ENCODE measurements at regions not wholly inside any gene's neighbourhood (a gene's known extent, or its start where the extent isn't known, plus 50 kb on each side); places are given as distances from the start of the nearest gene placed in this dataset.

DNA sequence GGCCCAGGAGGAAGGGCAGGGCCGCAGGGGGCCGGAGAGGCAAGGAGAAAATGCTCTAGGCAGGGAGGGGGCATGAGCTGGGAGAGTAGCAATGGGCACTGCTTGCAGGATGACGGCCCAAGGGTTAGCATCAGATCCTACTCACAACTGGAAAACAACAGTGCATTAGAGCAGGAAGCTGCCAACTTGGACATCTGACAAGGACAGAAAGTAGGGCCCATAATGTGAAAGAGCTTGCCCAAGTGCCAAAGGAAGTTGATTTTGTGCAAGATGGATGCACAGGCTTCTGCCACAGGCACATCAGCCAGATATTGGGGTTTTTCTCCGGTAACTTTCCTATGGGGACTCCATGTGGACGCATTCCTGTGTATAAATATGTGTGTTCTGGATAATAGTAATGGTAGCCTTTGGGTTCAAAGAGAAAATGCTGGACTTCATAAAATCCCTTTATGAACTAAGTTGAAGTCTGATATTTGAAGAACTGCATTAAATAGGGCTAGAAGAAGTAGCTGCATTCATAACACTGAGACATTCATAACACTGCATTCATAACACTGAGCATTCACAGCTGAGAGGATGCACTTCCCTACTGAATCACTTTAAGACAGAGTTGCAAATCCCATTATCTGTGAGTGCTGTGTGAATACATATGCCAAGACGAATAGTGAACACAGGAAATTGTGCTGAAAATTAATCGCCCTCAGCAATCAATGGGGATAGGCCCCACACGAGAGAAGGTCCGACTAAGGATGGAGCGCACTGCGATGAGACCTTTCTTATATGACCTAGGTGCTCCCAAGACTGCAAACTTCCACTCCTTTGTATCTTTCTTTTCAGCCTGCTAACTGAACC is 235.6 kb upstream of the PRDM1 start:
- WGBS (ENCODE audit: low lambda C conversion rate), result 76% methylated on average over 11 of the region's 11 CpGs
- Histone ChIP-seq H3K9me2 (no peaks in the 10 kb centered on the region), H4K20me1 (ENCODE audit: insufficient read depth) (no peaks in the 10 kb centered on the region), H3K9ac (no peak overlapping the region), H2AFZ (ENCODE audit: low read depth) (peak overlapping the region; percentile 81), H3K27me3 (ENCODE audit: insufficient read depth) (no peaks in the 10 kb centered on the region), H3K4me1 (ENCODE audit: control insufficient read depth in 1 of 2, insufficient read depth in 2 of 2, low read depth in 1 of 2, low read length in 1 of 2) (peaks cover 2 to 15% of the 10 kb centered on the region in 2 experiments; a peak in 2 of 4 replicates), H3K4me2 (0 out of 2 replicates have a peak overlapping the region, but pooled peaks have one; percentile 37), H3F3A (replicated peaks; ENCODE audit: insufficient read depth) (no peaks in the 10 kb centered on the region), H3K4me3 (ENCODE audit: low read depth in 2 of 2, low read length in 1 of 2) (no peak overlapping the region), H3K27ac (ENCODE audit: low read depth in 2 of 2, low read length in 1 of 2) (peak overlapping the region; percentile 21 to 34; a peak in 3 of 4 replicates), H3K9me3 (no peaks in the 10 kb centered on the region), H3K79me2 (ENCODE audit: insufficient read depth) (no peaks in the 10 kb centered on the region), H3K36me3 (replicated peaks in 1 of 2; ENCODE audit: control insufficient read depth in 1 of 2, insufficient read depth in 2 of 2, low read length in 1 of 2) (no peaks in the 10 kb centered on the region)
- TF ChIP-seq RCOR1 (IDR thresholded peaks at IDR 0.05; ENCODE audit: low read length), result no peak
- TF ChIP-seq RFX5 (IDR thresholded peaks at IDR 0.05; ENCODE audit: low read length), result no peak
- no peak for TF ChIP-seq EZH2phosphoT487 (IDR thresholded peaks at IDR 0.05; ENCODE audit: borderline replicate concordance, low read depth)
- TF ChIP-seq GATA2 (CRISPR knock-in tag; IDR thresholded peaks at IDR 0.05), result no peak
- TF ChIP-seq PBX3 (IDR thresholded peaks at IDR 0.05), result no peak
- no peak for TF ChIP-seq MEF2A (IDR thresholded peaks at IDR 0.05; ENCODE audit: borderline replicate concordance, low read depth)
- no peak for TF ChIP-seq RAD21 (IDR thresholded peaks at IDR 0.05; ENCODE audit: low read length)
- TF ChIP-seq FOXM1 (IDR thresholded peaks at IDR 0.05; ENCODE audit: low read depth), result no peak
- CTCF ChIA-PET, result interaction anchor here (1.1 kb wide), 1 partner anchor 33 kb away, joined by 3 read pairs; no protein-coding TSS in a partner anchor
- no peak for DNase-seq
- POLR2A ChIA-PET, result no interaction called here

- WGBS (ENCODE audit: low lambda C conversion rate), result 50% methylated on average over 6 of the region's 6 CpGs
- POLR2A ChIA-PET, result no interaction called here
Observed at GRCh38 chr6:105849746-105850145, 236.4 kb upstream of the PRDM1 start.

GRCh38 chr6:105847433-105847832 is 238.7 kb upstream of the PRDM1 start:
- POLR2A ChIA-PET, result no interaction called here
- CTCF ChIA-PET, result no interaction called here
- no peak for DNase-seq

More at GRCh38 chr6:105849746-105850145, 236.4 kb upstream of the PRDM1 start:
- Histone ChIP-seq H2AFZ (ENCODE audit: low read depth) (peak overlapping the region; percentile 81), H3F3A (replicated peaks; ENCODE audit: insufficient read depth) (no peaks in the 10 kb centered on the region), H3K4me3 (ENCODE audit: low read depth in 2 of 2, low read length in 1 of 2) (no peak overlapping the region), H4K20me1 (ENCODE audit: insufficient read depth) (no peaks in the 10 kb centered on the region), H3K36me3 (replicated peaks in 1 of 2; ENCODE audit: control insufficient read depth in 1 of 2, insufficient read depth in 2 of 2, low read length in 1 of 2) (no peaks in the 10 kb centered on the region), H3K9ac (no peak overlapping the region), H3K9me2 (no peaks in the 10 kb centered on the region), H3K9me3 (no peaks in the 10 kb centered on the region), H3K27me3 (ENCODE audit: insufficient read depth) (no peaks in the 10 kb centered on the region), H3K79me2 (ENCODE audit: insufficient read depth) (no peaks in the 10 kb centered on the region), H3K4me2 (0 out of 2 replicates have a peak overlapping the region, but pooled peaks have one; percentile 37), H3K27ac (ENCODE audit: low read depth in 2 of 2, low read length in 1 of 2) (no peak overlapping the region; a peak in 1 of 4 replicates), H3K4me1 (ENCODE audit: control insufficient read depth in 1 of 2, insufficient read depth in 2 of 2, low read depth in 1 of 2, low read length in 1 of 2) (peaks cover 2 to 15% of the 10 kb centered on the region in 2 experiments; a peak in 2 of 4 replicates)
- TF ChIP-seq JUND (IDR thresholded peaks at IDR 0.05), result peak; percentile 54; the same call in 1 of the 2 replicates
- no peak for TF ChIP-seq RFX5 (IDR thresholded peaks at IDR 0.05; ENCODE audit: low read length)
- peak; percentile 51; the same call in 1 of the 2 replicates for TF ChIP-seq FOSL2 (IDR thresholded peaks at IDR 0.05; ENCODE audit: borderline replicate concordance, low read depth)
- CTCF ChIA-PET, result interaction anchor here (0.9 to 1.1 kb wide), 2 partner anchors 9 to 34 kb away, joined by 3 read pairs; no protein-coding TSS in a partner anchor
- DNase-seq, result no peak

More at GRCh38 chr6:105847433-105847832, 238.7 kb upstream of the PRDM1 start:
- H3K9ac ChIP-seq, result no peak overlapping the region
- H3K4me3 ChIP-seq (ENCODE audit: low read depth in 2 of 2, low read length in 1 of 2), result no peak overlapping the region
- no peaks in the 10 kb centered on the region for H3K36me3 ChIP-seq (replicated peaks in 1 of 2; ENCODE audit: control insufficient read depth in 1 of 2, insufficient read depth in 2 of 2, low read length in 1 of 2)
- H3K9me2 ChIP-seq, result no peaks in the 10 kb centered on the region
- no peak overlapping the region for H3K4me2 ChIP-seq
- H3F3A ChIP-seq (replicated peaks; ENCODE audit: insufficient read depth), result no peaks in the 10 kb centered on the region
- TF ChIP-seq REST (IDR thresholded peaks at IDR 0.05; ENCODE audit: low read depth, low read length) (no peak), TEAD4 (IDR thresholded peaks at IDR 0.05; ENCODE audit: borderline replicate concordance, insufficient read depth) (no peak), RAD21 (IDR thresholded peaks at IDR 0.05; ENCODE audit: low read length) (no peak), GABPA (IDR thresholded peaks at IDR 0.05; ENCODE audit: low read depth) (no peak), MXI1 (IDR thresholded peaks at IDR 0.05; ENCODE audit: low read depth, low read length) (no peak), POLR2AphosphoS5 (IDR thresholded peaks at IDR 0.05; ENCODE audit: low read depth, low read length) (no peak), RCOR1 (IDR thresholded peaks at IDR 0.05; ENCODE audit: low read length) (no peak)
- peaks cover 2 to 15% of the 10 kb centered on the region in 2 experiments; a peak in 2 of 4 replicates for H3K4me1 ChIP-seq (ENCODE audit: control insufficient read depth in 1 of 2, insufficient read depth in 2 of 2, low read depth in 1 of 2, low read length in 1 of 2)
- H3K27ac ChIP-seq (ENCODE audit: low read depth in 2 of 2, low read length in 1 of 2), result no peak overlapping the region
- no peak overlapping the region for H2AFZ ChIP-seq (ENCODE audit: low read depth)
- H4K20me1 ChIP-seq (ENCODE audit: insufficient read depth), result no peaks in the 10 kb centered on the region
- no peaks in the 10 kb centered on the region for H3K79me2 ChIP-seq (ENCODE audit: insufficient read depth)
- no peaks in the 10 kb centered on the region for H3K27me3 ChIP-seq (ENCODE audit: insufficient read depth)
- H3K9me3 ChIP-seq, result no peaks in the 10 kb centered on the region
